ENCODE measurements at regions not wholly inside any gene's neighbourhood (a gene's known extent, or its start where the extent isn't known, plus 50 kb on each side); places are given as distances from the start of the nearest gene placed in this dataset.

DNA sequence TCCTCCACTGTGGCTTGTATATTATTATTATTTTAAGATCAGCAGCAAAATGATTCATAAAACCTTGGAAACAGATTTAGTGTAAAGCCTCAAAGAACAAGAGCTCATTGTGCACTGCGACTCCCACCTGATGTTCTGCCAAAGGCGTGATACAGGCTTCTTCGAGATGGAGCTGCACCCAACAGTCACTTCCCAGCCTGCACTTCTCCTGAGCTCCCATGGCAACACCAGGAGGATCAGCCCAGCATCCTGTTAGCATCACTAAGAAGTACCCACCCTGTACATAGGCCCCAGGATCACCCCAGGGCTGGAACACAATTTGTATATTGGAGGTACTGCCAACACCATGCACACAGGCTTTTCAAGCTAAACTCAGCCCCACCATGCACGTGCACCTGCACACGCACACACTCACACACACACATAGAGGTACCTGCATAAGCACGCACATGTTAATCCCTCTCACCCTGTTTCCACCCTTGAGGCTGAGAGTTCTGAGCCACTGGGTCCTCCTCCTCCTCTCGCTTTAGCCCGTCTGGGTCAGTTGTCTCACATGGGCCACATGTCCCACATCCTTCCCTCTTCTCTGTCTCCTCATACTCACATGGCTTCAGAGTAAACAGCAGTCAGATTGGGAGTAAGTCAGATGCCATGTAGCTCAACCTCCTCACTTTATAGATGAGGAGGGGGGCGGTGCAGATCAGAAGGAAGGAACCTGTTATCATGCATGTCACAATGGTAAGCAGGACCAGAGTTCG lies 281.9 kb upstream of the POU3F1 start:
- Histone ChIP-seq H3K36me3 (ENCODE audit: control insufficient read depth in 1 of 2, insufficient read depth in 2 of 2, low read depth in 1 of 2, low read length in 2 of 2) (no peaks in the 10 kb centered on the region), H2BK120ac (ENCODE audit: low read depth, low read length) (no peak overlapping the region), H3K27ac (ENCODE audit: low read length, poor library complexity, severe bottlenecking) (no peak overlapping the region), H4K8ac (ENCODE audit: low read length) (no peak overlapping the region), H3K9ac (ENCODE audit: low read length) (no peak overlapping the region), H2BK12ac (ENCODE audit: low read length in 2 of 2) (no peak overlapping the region), H2BK5ac (ENCODE audit: low read depth, low read length, poor library complexity, severe bottlenecking) (no peak overlapping the region), H3K9me3 (ENCODE audit: control insufficient read depth, low read length) (no peaks in the 10 kb centered on the region), H3K4ac (ENCODE audit: low read depth in 1 of 2, low read length in 2 of 2) (no peak overlapping the region), H3K27me3 (ENCODE audit: control insufficient read depth in 1 of 2, insufficient read depth in 1 of 2, low read length in 2 of 2) (peaks cover 0 to 4% of the 10 kb centered on the region in 2 experiments), H3K14ac (ENCODE audit: low read length in 2 of 2) (no peak overlapping the region), H2AK5ac (ENCODE audit: low read length, severe bottlenecking) (no peak overlapping the region), H2BK15ac (ENCODE audit: low read depth, poor library complexity, severe bottlenecking) (no peak overlapping the region), H3K4me3 (ENCODE audit: insufficient read depth in 1 of 2, low read depth in 1 of 2, low read length in 2 of 2) (no peak overlapping the region), H3K23ac (ENCODE audit: low read length in 2 of 2) (no peak overlapping the region), H3K4me2 (ENCODE audit: low read length, poor library complexity, severe bottlenecking) (no peak overlapping the region), H4K91ac (ENCODE audit: low read length) (no peak overlapping the region), H3K18ac (ENCODE audit: low read depth in 1 of 2, low read length in 2 of 2) (no peak overlapping the region), H3K79me1 (replicated peaks; ENCODE audit: low read length, poor library complexity, severe bottlenecking) (no peaks in the 10 kb centered on the region), H3K4me1 (ENCODE audit: control insufficient read depth, insufficient read depth, low read depth, low read length) (no peaks in the 10 kb centered on the region), H2AFZ (ENCODE audit: low read depth, low read length) (no peak overlapping the region)
- WGBS = 80% methylated on average over 10 of the region's 10 CpGs
- no peak for DNase-seq

DNA sequence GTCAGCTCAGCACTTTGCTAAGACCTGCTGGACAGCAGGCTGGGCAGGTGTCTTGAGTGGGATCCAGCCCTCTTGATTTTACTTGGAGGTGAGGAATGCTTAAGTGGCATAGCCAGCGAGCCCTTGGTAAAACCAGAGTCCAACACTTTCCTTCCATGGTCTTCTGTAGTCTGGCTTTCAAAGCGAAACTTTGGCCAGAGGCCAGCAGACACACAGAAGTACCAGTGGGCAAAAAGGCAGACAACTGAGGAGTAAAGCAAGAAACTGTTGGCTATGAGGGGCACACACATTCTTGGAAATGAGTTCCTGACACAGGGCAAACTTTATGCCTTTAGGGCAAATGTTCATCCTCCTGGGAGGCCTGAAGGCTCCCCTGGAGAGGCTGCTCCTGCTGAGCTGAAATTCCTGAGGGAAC lies 281.0 kb upstream of the POU3F1 start:
- H4K91ac ChIP-seq (ENCODE audit: low read length) = no peak overlapping the region
- H3K36me3 ChIP-seq (ENCODE audit: control insufficient read depth in 1 of 2, insufficient read depth in 2 of 2, low read depth in 1 of 2, low read length in 2 of 2) = no peaks in the 10 kb centered on the region
- no peak overlapping the region for H3K23ac ChIP-seq (ENCODE audit: low read length in 2 of 2)
- no peak overlapping the region for H2BK5ac ChIP-seq (ENCODE audit: low read depth, low read length, poor library complexity, severe bottlenecking)
- no peaks in the 10 kb centered on the region for H3K79me1 ChIP-seq (replicated peaks; ENCODE audit: low read length, poor library complexity, severe bottlenecking)
- no peak overlapping the region for H2BK15ac ChIP-seq (ENCODE audit: low read depth, poor library complexity, severe bottlenecking)
- WGBS = 59% methylated on average over 2 of the region's 2 CpGs
- H3K9ac ChIP-seq (ENCODE audit: low read length) = no peak overlapping the region
- H3K14ac ChIP-seq (ENCODE audit: low read length in 2 of 2) = no peak overlapping the region
- H3K4me3 ChIP-seq (ENCODE audit: insufficient read depth in 1 of 2, low read depth in 1 of 2, low read length in 2 of 2) = no peak overlapping the region
- no peak overlapping the region for H2AK5ac ChIP-seq (ENCODE audit: low read length, severe bottlenecking)
- H3K18ac ChIP-seq (ENCODE audit: low read depth in 1 of 2, low read length in 2 of 2) = no peak overlapping the region
- no peak overlapping the region for H4K8ac ChIP-seq (ENCODE audit: low read length)
- no peak for DNase-seq
- H3K4me1 ChIP-seq (ENCODE audit: control insufficient read depth, insufficient read depth, low read depth, low read length) = no peaks in the 10 kb centered on the region
- no peak overlapping the region for H3K4me2 ChIP-seq (ENCODE audit: low read length, poor library complexity, severe bottlenecking)
- H3K27ac ChIP-seq (ENCODE audit: low read length, poor library complexity, severe bottlenecking) = no peak overlapping the region
- no peak overlapping the region for H2AFZ ChIP-seq (ENCODE audit: low read depth, low read length)
- peaks cover 0 to 4% of the 10 kb centered on the region in 2 experiments for H3K27me3 ChIP-seq (ENCODE audit: control insufficient read depth in 1 of 2, insufficient read depth in 1 of 2, low read length in 2 of 2)
- no peak overlapping the region for H2BK12ac ChIP-seq (ENCODE audit: low read length in 2 of 2)
- H3K9me3 ChIP-seq (ENCODE audit: control insufficient read depth, low read length) = no peaks in the 10 kb centered on the region
- H2BK120ac ChIP-seq (ENCODE audit: low read depth, low read length) = no peak overlapping the region
- no peak overlapping the region for H3K4ac ChIP-seq (ENCODE audit: low read depth in 1 of 2, low read length in 2 of 2)

DNA sequence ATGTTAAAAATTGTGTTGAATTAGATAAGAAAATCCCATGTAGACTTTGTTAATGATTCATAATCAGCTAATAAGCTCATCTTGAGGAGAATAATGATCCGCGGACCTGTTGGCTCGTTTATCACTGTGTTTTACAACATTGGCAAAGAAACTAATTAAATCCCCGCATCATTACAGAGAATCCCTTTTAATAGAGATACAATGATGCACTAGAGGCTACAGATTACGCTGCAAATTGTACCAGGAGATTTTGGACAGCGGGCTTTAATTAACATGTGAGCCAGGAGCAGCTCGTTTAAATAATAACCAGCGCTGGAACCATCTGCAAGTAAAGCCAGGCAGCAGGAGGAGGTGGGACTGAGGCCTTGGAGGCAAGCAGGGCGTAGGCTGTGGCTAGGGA lies 280.3 kb upstream of the POU3F1 start:
- Histone ChIP-seq H3K36me3 (ENCODE audit: control insufficient read depth in 1 of 2, insufficient read depth in 2 of 2, low read depth in 1 of 2, low read length in 2 of 2) (no peaks in the 10 kb centered on the region), H3K4me1 (ENCODE audit: control insufficient read depth, insufficient read depth, low read depth, low read length) (no peaks in the 10 kb centered on the region), H4K8ac (ENCODE audit: low read length) (no peak overlapping the region), H2BK12ac (ENCODE audit: low read length in 2 of 2) (no peak overlapping the region), H2BK5ac (ENCODE audit: low read depth, low read length, poor library complexity, severe bottlenecking) (no peak overlapping the region), H2AK5ac (ENCODE audit: low read length, severe bottlenecking) (no peak overlapping the region), H3K4me3 (ENCODE audit: insufficient read depth in 1 of 2, low read depth in 1 of 2, low read length in 2 of 2) (no peak overlapping the region), H3K9me3 (ENCODE audit: control insufficient read depth, low read length) (no peaks in the 10 kb centered on the region), H3K27me3 (ENCODE audit: control insufficient read depth in 1 of 2, insufficient read depth in 1 of 2, low read length in 2 of 2) (peaks cover 0 to 7% of the 10 kb centered on the region in 2 experiments), H2AFZ (ENCODE audit: low read depth, low read length) (no peak overlapping the region), H3K4ac (ENCODE audit: low read depth in 1 of 2, low read length in 2 of 2) (no peak overlapping the region), H2BK120ac (ENCODE audit: low read depth, low read length) (no peak overlapping the region), H4K91ac (ENCODE audit: low read length) (no peak overlapping the region), H3K4me2 (ENCODE audit: low read length, poor library complexity, severe bottlenecking) (no peak overlapping the region), H3K79me1 (replicated peaks; ENCODE audit: low read length, poor library complexity, severe bottlenecking) (no peaks in the 10 kb centered on the region), H3K14ac (ENCODE audit: low read length in 2 of 2) (no peak overlapping the region), H3K23ac (ENCODE audit: low read length in 2 of 2) (no peak overlapping the region), H2BK15ac (ENCODE audit: low read depth, poor library complexity, severe bottlenecking) (no peak overlapping the region), H3K27ac (ENCODE audit: low read length, poor library complexity, severe bottlenecking) (no peak overlapping the region), H3K18ac (ENCODE audit: low read depth in 1 of 2, low read length in 2 of 2) (no peak overlapping the region), H3K9ac (ENCODE audit: low read length) (no peak overlapping the region)
- 74% methylated on average over 9 of the region's 9 CpGs for WGBS
- DNase-seq = no peak

DNA sequence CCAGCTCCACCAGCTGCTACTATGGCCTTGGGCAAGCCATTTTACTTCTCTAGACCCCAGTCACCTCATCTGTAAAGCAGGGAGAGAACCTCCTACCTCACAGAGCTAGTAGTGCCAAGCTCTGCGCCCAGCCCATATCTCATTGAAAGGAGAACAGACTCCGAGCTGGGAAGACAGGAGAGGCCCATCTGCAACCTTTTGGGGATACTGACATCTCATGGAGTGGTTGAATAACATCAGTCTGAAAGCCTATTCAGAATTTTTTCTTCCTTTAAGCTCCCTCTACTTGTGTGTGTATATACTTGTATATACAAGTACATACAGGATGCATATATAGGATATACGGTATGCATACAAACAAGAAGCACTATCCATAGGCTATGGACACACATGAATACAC lies 279.5 kb upstream of the POU3F1 start:
- H2BK5ac ChIP-seq (ENCODE audit: low read depth, low read length, poor library complexity, severe bottlenecking) = no peak overlapping the region
- H3K36me3 ChIP-seq (ENCODE audit: control insufficient read depth in 1 of 2, insufficient read depth in 2 of 2, low read depth in 1 of 2, low read length in 2 of 2) = no peaks in the 10 kb centered on the region
- H3K27me3 ChIP-seq (ENCODE audit: control insufficient read depth in 1 of 2, insufficient read depth in 1 of 2, low read length in 2 of 2) = peaks cover 0 to 7% of the 10 kb centered on the region in 2 experiments
- no peak overlapping the region for H3K4me2 ChIP-seq (ENCODE audit: low read length, poor library complexity, severe bottlenecking)
- no peak overlapping the region for H3K23ac ChIP-seq (ENCODE audit: low read length in 2 of 2)
- H3K4ac ChIP-seq (ENCODE audit: low read depth in 1 of 2, low read length in 2 of 2) = no peak overlapping the region
- no peak for DNase-seq
- no peak overlapping the region for H2BK15ac ChIP-seq (ENCODE audit: low read depth, poor library complexity, severe bottlenecking)
- WGBS = 0% methylated on average over 1 of the region's 3 CpGs
- H2BK12ac ChIP-seq (ENCODE audit: low read length in 2 of 2) = no peak overlapping the region
- no peak overlapping the region for H3K9ac ChIP-seq (ENCODE audit: low read length)
- H2AK5ac ChIP-seq (ENCODE audit: low read length, severe bottlenecking) = no peak overlapping the region
- H3K4me1 ChIP-seq (ENCODE audit: control insufficient read depth, insufficient read depth, low read depth, low read length) = no peaks in the 10 kb centered on the region
- H3K9me3 ChIP-seq (ENCODE audit: control insufficient read depth, low read length) = no peaks in the 10 kb centered on the region
- H4K91ac ChIP-seq (ENCODE audit: low read length) = no peak overlapping the region
- H4K8ac ChIP-seq (ENCODE audit: low read length) = no peak overlapping the region
- H3K18ac ChIP-seq (ENCODE audit: low read depth in 1 of 2, low read length in 2 of 2) = no peak overlapping the region
- no peak overlapping the region for H3K4me3 ChIP-seq (ENCODE audit: insufficient read depth in 1 of 2, low read depth in 1 of 2, low read length in 2 of 2)
- H2BK120ac ChIP-seq (ENCODE audit: low read depth, low read length) = no peak overlapping the region
- no peaks in the 10 kb centered on the region for H3K79me1 ChIP-seq (replicated peaks; ENCODE audit: low read length, poor library complexity, severe bottlenecking)
- H3K14ac ChIP-seq (ENCODE audit: low read length in 2 of 2) = no peak overlapping the region
- H2AFZ ChIP-seq (ENCODE audit: low read depth, low read length) = no peak overlapping the region
- H3K27ac ChIP-seq (ENCODE audit: low read length, poor library complexity, severe bottlenecking) = no peak overlapping the region

Measured in mesenchymal stem cell (in vitro differentiated cells and primary cell).